ENCODE measurements at regions not wholly inside any gene's neighbourhood (a gene's known extent, or its start where the extent isn't known, plus 50 kb on each side); places are given as distances from the start of the nearest gene placed in this dataset.

- TF ChIP-seq CTCF (IDR thresholded peaks at IDR 0.05) (no peak), POLR2A (IDR thresholded peaks at IDR 0.05) (no peak)
These were observed 335.8 kb upstream of the THRB start for GRCh38 chr3:24830230-24831152.
